IMR-90 (cell line): ENCODE measurements at regions not wholly inside any gene's neighbourhood (a gene's known extent, or its start where the extent isn't known, plus 50 kb on each side); places are given as distances from the start of the nearest gene placed in this dataset.

Source experiments
- ATAC-seq: fragments of 200-7000 bp; cut with Tn5 transposase; 2 replicates; pipeline ENCODE4 v1.9.1; 2020; ENCODE audit warnings: low read depth, mild to moderate bottlenecking, moderate library complexity
- BruUV-seq: library from RNA; stranded (reverse); fragments of 400-500 nt; replicated peaks from 2 replicates; lab custom pipeline; 2021; lab: Mats Ljungman, UMichigan
- CTCF ChIA-PET: fragments of 300-600 bp; formaldehyde crosslinking; extraction: SDS; loops from one replicate; lab custom pipeline; 2021; ENCODE audit warnings: antibody characterized with exemption; lab: Yijun Ruan, JAX
- POLR2A ChIA-PET: fragments of 300-600 bp; sonication (Branson Sonifier 250); formaldehyde crosslinking; loops from one replicate; lab custom pipeline; 2022; ENCODE audit warnings: antibody characterized with exemption; ENCODE audit not compliant: unreplicated experiment; lab: Charles Lee
- DNase-seq: peaks from one replicate; pipeline ENCODE4 v3.0.0; 2013
- H2AFZ ChIP-seq: replicated peaks from 2 replicates; pipeline ENCODE3; 2013; ENCODE audit warnings: low read length, mild to moderate bottlenecking; ENCODE audit not compliant: poor library complexity
- H2AK5ac ChIP-seq: 2 replicates; pipeline ENCODE4 v1.6.1; 2013; ENCODE audit warnings: low read depth, low read length, inconsistent platforms
- H2AK9ac ChIP-seq: replicated peaks from 2 replicates; pipeline ENCODE3; 2013; ENCODE audit warnings: mild to moderate bottlenecking, low read depth, low read length, moderate library complexity; ENCODE audit not compliant: poor library complexity
- H2BK120ac ChIP-seq: 2 replicates; pipeline ENCODE4 v1.6.1; 2013; ENCODE audit warnings: low read depth, low read length, inconsistent platforms
- H2BK15ac ChIP-seq: 3 replicates; pipeline ENCODE4 v1.6.1; 2013; ENCODE audit warnings: low read depth, low read length, inconsistent platforms
- H2BK20ac ChIP-seq: 2 replicates; pipeline ENCODE4 v1.6.1; 2013; ENCODE audit warnings: low read depth, mild to moderate bottlenecking, inconsistent platforms, low read length, moderate library complexity
- H2BK5ac ChIP-seq: 2 replicates; pipeline ENCODE4 v1.6.1; 2013; ENCODE audit warnings: mild to moderate bottlenecking, low read depth, low read length, inconsistent platforms; ENCODE audit not compliant: poor library complexity, severe bottlenecking
- H3K14ac ChIP-seq: replicated peaks from 2 replicates; pipeline ENCODE4 v1.6.1; 2013; ENCODE audit warnings: low read depth, low read length, inconsistent platforms
- H3K18ac ChIP-seq: 2 replicates; pipeline ENCODE4 v1.6.1; 2013; ENCODE audit warnings: low read depth, low read length, control low read depth
- H3K23ac ChIP-seq: 2 replicates; pipeline ENCODE4 v1.6.1; 2013; ENCODE audit warnings: low read depth, low read length, inconsistent platforms
- H3K27ac ChIP-seq: 2 replicates; pipeline ENCODE4 v1.5.1; 2013; ENCODE audit warnings: mild to moderate bottlenecking, control low read depth, low read length; ENCODE audit not compliant: insufficient read depth
- H3K27me3 ChIP-seq: 2 replicates; pipeline ENCODE4 v1.6.1; 2013; ENCODE audit warnings: low read length; ENCODE audit not compliant: control insufficient read depth, insufficient read depth
- H3K36me3 ChIP-seq: 2 replicates; pipeline ENCODE4 v1.6.1; 2013; ENCODE audit warnings: low read length, mixed read lengths; ENCODE audit not compliant: control insufficient read depth, insufficient read depth
- H3K4ac ChIP-seq: 2 replicates; pipeline ENCODE4 v1.6.1; 2013; ENCODE audit warnings: low read depth, low read length, inconsistent platforms
- H3K4me1 ChIP-seq: 2 replicates; pipeline ENCODE4 v1.6.1; 2013; ENCODE audit warnings: low read length, mixed read lengths; ENCODE audit not compliant: control insufficient read depth, insufficient read depth
- H3K4me2 ChIP-seq: 2 replicates; pipeline ENCODE4 v1.6.1; 2013; ENCODE audit warnings: low read depth, mild to moderate bottlenecking, control low read depth, low read length, moderate library complexity
- H3K4me3 ChIP-seq: 2 replicates; pipeline ENCODE4 v1.5.1; 2013; ENCODE audit warnings: low read depth, mild to moderate bottlenecking, control low read depth, low read length, moderate library complexity; ENCODE audit not compliant: insufficient read depth
- H3K56ac ChIP-seq: 2 replicates; pipeline ENCODE4 v1.6.1; 2013; ENCODE audit warnings: low read length, inconsistent platforms; ENCODE audit not compliant: insufficient read depth; ENCODE audit errors: extremely low read depth
- H3K79me1 ChIP-seq, 2 experiments: 2 replicates each; pipeline ENCODE4 v1.6.1; 2013; ENCODE audit warnings: low read length in 2 of 2, inconsistent platforms in 1 of 2, low read depth in 1 of 2
- H3K9ac ChIP-seq: 2 replicates; pipeline ENCODE4 v1.6.1; 2013; ENCODE audit warnings: low read depth, low read length, control low read depth
- H3K9me1 ChIP-seq: 2 replicates; pipeline ENCODE4 v1.6.1; 2013; ENCODE audit warnings: low read length, inconsistent platforms; ENCODE audit not compliant: insufficient read depth
- H3K9me3 ChIP-seq: 2 replicates; pipeline ENCODE4 v1.6.1; 2013; ENCODE audit warnings: low read length; ENCODE audit not compliant: control insufficient read depth, insufficient read depth
- H4K20me1 ChIP-seq: 2 replicates; pipeline ENCODE4 v1.6.1; 2013; ENCODE audit warnings: low read length, inconsistent platforms; ENCODE audit not compliant: insufficient read depth
- H4K5ac ChIP-seq: 2 replicates; pipeline ENCODE4 v1.6.1; 2013; ENCODE audit warnings: mild to moderate bottlenecking, low read depth, low read length, control low read depth
- H4K8ac ChIP-seq, 2 experiments: 2 replicates each; pipeline ENCODE4 v1.6.1; 2013; ENCODE audit warnings: low read depth in 2 of 2, low read length in 2 of 2, control low read depth in 1 of 2, inconsistent platforms in 1 of 2
- H4K91ac ChIP-seq: 2 replicates; pipeline ENCODE4 v1.6.1; 2013; ENCODE audit warnings: low read depth, low read length, inconsistent platforms; ENCODE audit not compliant: insufficient read depth
- BHLHE40 ChIP-seq: fragments of 150-350 bp; IDR thresholded peaks from 2 replicates; pipeline ENCODE4 v1.6.1; 2016; ENCODE audit warnings: mild to moderate bottlenecking, low read depth, low read length
- CEBPB ChIP-seq: IDR thresholded peaks from 2 replicates; pipeline ENCODE4 v1.6.1; 2012; ENCODE audit warnings: low read depth, low read length, improper control_type of control experiment
- CHD1 ChIP-seq: IDR thresholded peaks from 2 replicates; pipeline ENCODE4 v1.6.1; 2012; ENCODE audit warnings: low read depth, low read length, improper control_type of control experiment
- FOS ChIP-seq: fragments of 150-350 bp; IDR thresholded peaks from 2 replicates; pipeline ENCODE4 v1.6.1; 2016; ENCODE audit warnings: low read depth, low read length
- MAFK ChIP-seq: IDR thresholded peaks from 2 replicates; pipeline ENCODE4 v1.6.1; 2012; ENCODE audit warnings: low read depth, low read length, improper control_type of control experiment
- MAZ ChIP-seq: IDR thresholded peaks from 2 replicates; pipeline ENCODE4 v1.6.1; 2012; ENCODE audit warnings: low read depth, mild to moderate bottlenecking, low read length, improper control_type of control experiment, moderate library complexity, borderline replicate concordance
- MXI1 ChIP-seq: IDR thresholded peaks from 2 replicates; pipeline ENCODE4 v1.6.1; 2012; ENCODE audit warnings: low read depth, mild to moderate bottlenecking, low read length, moderate library complexity, borderline replicate concordance
- NFE2L2 ChIP-seq: fragments of 150-350 bp; IDR thresholded peaks from 2 replicates; pipeline ENCODE4 v1.6.1; 2016; ENCODE audit warnings: low read depth, mild to moderate bottlenecking, low read length
- POLR2A ChIP-seq: IDR thresholded peaks from 2 replicates; pipeline ENCODE4 v1.6.1; 2012; ENCODE audit warnings: mild to moderate bottlenecking, low read depth, low read length
- RCOR1 ChIP-seq: IDR thresholded peaks from 2 replicates; pipeline ENCODE4 v1.6.1; 2012; ENCODE audit warnings: mild to moderate bottlenecking, low read length, improper control_type of control experiment; ENCODE audit not compliant: insufficient replicate concordance
- RFX5 ChIP-seq: IDR thresholded peaks from 2 replicates; pipeline ENCODE4 v1.8.0; 2012; ENCODE audit warnings: low read depth, mild to moderate bottlenecking, low read length, moderate library complexity
- SMC3 ChIP-seq: fragments of 150-350 bp; IDR thresholded peaks from 2 replicates; pipeline ENCODE4 v1.6.1; 2016; ENCODE audit warnings: low read depth, mild to moderate bottlenecking, antibody characterized with exemption, low read length, moderate library complexity
- WGBS, 2 experiments: methylation state at CpG; one replicate each; pipeline versions ENCODE4 v1.1.5 to v1.1.7; 2013; ENCODE audit warnings: missing lambda C conversion rate in 2 of 2; ENCODE audit not compliant: insufficient read length in 1 of 2; ENCODE audit errors: extremely low coverage in 2 of 2; 5-methylcytosine and 5-hydroxymethylcytosine counted together
- dilution Hi-C: fragments of 300-500 bp; cut with HindIII; formaldehyde crosslinking; loops from one replicate; pipeline ENCODE4 v1.14.3; 2018; ENCODE audit warnings: low sequenced_read_pairs; ENCODE audit not compliant: unreplicated experiment
- in situ Hi-C: fragments of 300-500 bp; cut with MboI; formaldehyde crosslinking; loops from 3 replicates; pipeline ENCODE4 v1.14.3; 2019; ENCODE audit warnings: low sequenced_read_pairs, inconsistent platforms, mixed read lengths
- intact Hi-C: fragments of 100-400 bp; cut with micrococcal nuclease; formaldehyde crosslinking; loops from 2 replicates; pipeline ENCODE4 v1.10.0; 2022
- TF ChIP-seq, protein P1 (sequence below): fragments of 150-350 bp; IDR thresholded peaks from 2 replicates; pipeline ENCODE4 v1.6.1; 2016; ENCODE audit warnings: low read depth, mild to moderate bottlenecking, low read length, moderate library complexity, borderline replicate concordance
- TF ChIP-seq, protein P2 (sequence below): conservative IDR thresholded peaks from 2 replicates; pipeline ENCODE4 v1.5.1; 2012; ENCODE audit warnings: mild to moderate bottlenecking, low read depth, low read length, improper control_type of control experiment
- TF ChIP-seq, protein P3 (sequence below): fragments of 150-350 bp; IDR thresholded peaks from 2 replicates; pipeline ENCODE4 v1.6.1; 2017; ENCODE audit warnings: mild to moderate bottlenecking, antibody characterized with exemption, low read length, low read depth

DNA sequence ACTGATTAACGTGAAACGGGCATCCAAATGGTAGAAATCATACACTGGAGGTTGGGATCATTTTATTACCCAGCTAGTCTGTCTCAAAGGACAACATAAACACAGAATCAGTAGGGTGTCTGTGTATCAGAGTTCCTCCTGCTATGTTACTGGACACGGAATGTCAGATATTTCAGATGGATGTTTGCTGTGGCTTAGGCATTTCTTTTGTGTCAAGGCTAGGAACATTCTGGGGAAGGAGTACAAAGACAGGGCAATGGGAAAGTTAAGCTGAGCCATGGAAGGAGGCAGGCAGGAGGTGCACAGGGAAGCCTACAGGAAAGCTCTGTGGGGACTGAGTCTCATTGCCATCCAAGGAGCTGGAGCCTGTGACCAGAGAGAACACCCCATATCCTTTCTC is 254.6 kb downstream of the C12orf75 start:
- ChIA-PET CTCF (no interaction called here), POLR2A (no interaction called here)
- no peak overlapping the region for H2AK9ac ChIP-seq
- H3K4me3 ChIP-seq: no peak overlapping the region
- intact Hi-C loops (no loop called here), dilution Hi-C loops (no loop called here), in situ Hi-C loops (no loop called here)
- BruUV-seq: no TSS peak
- no peak overlapping the region for H2BK15ac ChIP-seq
- no peak overlapping the region for H2AK5ac ChIP-seq
- H4K20me1 ChIP-seq: no peaks in the 10 kb centered on the region
- H3K56ac ChIP-seq: no peak overlapping the region
- peaks cover 8% of the 10 kb centered on the region for H3K27me3 ChIP-seq
- no peaks in the 10 kb centered on the region for H3K36me3 ChIP-seq
- H3K4me2 ChIP-seq: no peak overlapping the region
- H2AFZ ChIP-seq: no peak overlapping the region
- no peaks in the 10 kb centered on the region for H3K79me1 ChIP-seq
- H4K5ac ChIP-seq: no peak overlapping the region
- no peak overlapping the region for H3K27ac ChIP-seq
- WGBS, 2 experiments: no CpG with 5 or more reads among the region's 3 CpGs
- ATAC-seq (no peak), DNase-seq (no peak)
- no peak overlapping the region for H3K14ac ChIP-seq
- H3K9ac ChIP-seq: no peak overlapping the region
- H3K9me3 ChIP-seq: no peaks in the 10 kb centered on the region
- H3K4me1 ChIP-seq: no peaks in the 10 kb centered on the region
- no peak overlapping the region for H2BK5ac ChIP-seq
- no peak overlapping the region for H3K23ac ChIP-seq
- TF ChIP-seq, protein P1, sequence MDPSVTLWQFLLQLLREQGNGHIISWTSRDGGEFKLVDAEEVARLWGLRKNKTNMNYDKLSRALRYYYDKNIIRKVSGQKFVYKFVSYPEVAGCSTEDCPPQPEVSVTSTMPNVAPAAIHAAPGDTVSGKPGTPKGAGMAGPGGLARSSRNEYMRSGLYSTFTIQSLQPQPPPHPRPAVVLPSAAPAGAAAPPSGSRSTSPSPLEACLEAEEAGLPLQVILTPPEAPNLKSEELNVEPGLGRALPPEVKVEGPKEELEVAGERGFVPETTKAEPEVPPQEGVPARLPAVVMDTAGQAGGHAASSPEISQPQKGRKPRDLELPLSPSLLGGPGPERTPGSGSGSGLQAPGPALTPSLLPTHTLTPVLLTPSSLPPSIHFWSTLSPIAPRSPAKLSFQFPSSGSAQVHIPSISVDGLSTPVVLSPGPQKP: no peak
- TF ChIP-seq POLR2A (no peak), MXI1 (no peak), CEBPB (no peak), RFX5 (no peak), MAFK (no peak), MAZ (no peak), RCOR1 (no peak), CHD1 (no peak), SMC3 (no peak), BHLHE40 (no peak), FOS (no peak), NFE2L2 (no peak)
- TF ChIP-seq, protein P2, sequence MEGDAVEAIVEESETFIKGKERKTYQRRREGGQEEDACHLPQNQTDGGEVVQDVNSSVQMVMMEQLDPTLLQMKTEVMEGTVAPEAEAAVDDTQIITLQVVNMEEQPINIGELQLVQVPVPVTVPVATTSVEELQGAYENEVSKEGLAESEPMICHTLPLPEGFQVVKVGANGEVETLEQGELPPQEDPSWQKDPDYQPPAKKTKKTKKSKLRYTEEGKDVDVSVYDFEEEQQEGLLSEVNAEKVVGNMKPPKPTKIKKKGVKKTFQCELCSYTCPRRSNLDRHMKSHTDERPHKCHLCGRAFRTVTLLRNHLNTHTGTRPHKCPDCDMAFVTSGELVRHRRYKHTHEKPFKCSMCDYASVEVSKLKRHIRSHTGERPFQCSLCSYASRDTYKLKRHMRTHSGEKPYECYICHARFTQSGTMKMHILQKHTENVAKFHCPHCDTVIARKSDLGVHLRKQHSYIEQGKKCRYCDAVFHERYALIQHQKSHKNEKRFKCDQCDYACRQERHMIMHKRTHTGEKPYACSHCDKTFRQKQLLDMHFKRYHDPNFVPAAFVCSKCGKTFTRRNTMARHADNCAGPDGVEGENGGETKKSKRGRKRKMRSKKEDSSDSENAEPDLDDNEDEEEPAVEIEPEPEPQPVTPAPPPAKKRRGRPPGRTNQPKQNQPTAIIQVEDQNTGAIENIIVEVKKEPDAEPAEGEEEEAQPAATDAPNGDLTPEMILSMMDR: no peak
- TF ChIP-seq, protein P3, sequence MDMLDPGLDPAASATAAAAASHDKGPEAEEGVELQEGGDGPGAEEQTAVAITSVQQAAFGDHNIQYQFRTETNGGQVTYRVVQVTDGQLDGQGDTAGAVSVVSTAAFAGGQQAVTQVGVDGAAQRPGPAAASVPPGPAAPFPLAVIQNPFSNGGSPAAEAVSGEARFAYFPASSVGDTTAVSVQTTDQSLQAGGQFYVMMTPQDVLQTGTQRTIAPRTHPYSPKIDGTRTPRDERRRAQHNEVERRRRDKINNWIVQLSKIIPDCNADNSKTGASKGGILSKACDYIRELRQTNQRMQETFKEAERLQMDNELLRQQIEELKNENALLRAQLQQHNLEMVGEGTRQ: no peak
- H4K8ac ChIP-seq: no peak overlapping the region
- H3K18ac ChIP-seq: no peak overlapping the region
- H2BK120ac ChIP-seq: no peak overlapping the region
- H4K91ac ChIP-seq: no peak overlapping the region
- no peak overlapping the region for H3K4ac ChIP-seq
- H3K9me1 ChIP-seq: no peaks in the 10 kb centered on the region
- H2BK20ac ChIP-seq: no peak overlapping the region
